GM12892 (cell line): ENCODE measurements at regions not wholly inside any gene's neighbourhood (a gene's known extent, or its start where the extent isn't known, plus 50 kb on each side); places are given as distances from the start of the nearest gene placed in this dataset.

Experiments
- POLR2A ChIP-seq: IDR thresholded peaks from 2 replicates; pipeline ENCODE4 v1.6.1; 2011; ENCODE audit warnings: low read depth, low read length, control low read depth
- TAF1 ChIP-seq: IDR thresholded peaks from 2 replicates; pipeline ENCODE4 v1.6.1; 2011; ENCODE audit warnings: low read depth, mild to moderate bottlenecking, control low read depth, low read length, borderline replicate concordance

GRCh38 chr2:9717886-9718451 is 87.2 kb upstream of the YWHAQ start:
- TF ChIP-seq POLR2A (no peak), TAF1 (no peak)
